GM21825 (cell line): ENCODE measurements at regions not wholly inside any gene's neighbourhood (a gene's known extent, or its start where the extent isn't known, plus 50 kb on each side); places are given as distances from the start of the nearest gene placed in this dataset.
"Not testable (repeated sequence)": the region's sequence is repeated elsewhere in the genome, so short reads cannot be mapped to it uniquely, and the experiment has no call there.

Source experiments
- ATAC-seq: cut with Tn5 transposase; IDR thresholded peaks from one replicate; pipeline ENCODE4 v1.9.1; 2021; ENCODE audit warnings: mild to moderate bottlenecking, moderate library complexity; ENCODE audit not compliant: unreplicated experiment

DNA sequence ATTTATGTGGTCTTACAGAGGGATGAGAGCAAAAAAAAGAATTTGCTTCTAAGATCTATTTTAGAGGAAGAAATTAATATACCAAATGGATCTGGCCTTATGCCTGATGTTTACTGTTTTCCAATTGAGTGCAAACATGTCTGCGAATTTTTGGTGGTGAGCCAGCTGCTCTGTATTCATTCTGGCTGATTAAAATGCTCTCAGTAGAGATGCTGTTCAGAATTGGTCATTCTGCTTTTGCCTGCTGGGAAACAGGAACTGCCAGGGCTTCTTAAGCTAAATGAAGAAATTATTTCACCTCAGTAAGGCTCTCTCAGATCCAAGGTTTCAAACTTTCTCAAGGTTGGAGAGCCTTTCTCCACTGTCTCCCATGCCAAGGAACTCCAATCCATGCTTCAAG is 132.0 kb upstream of the SV2C start:
- no peak for ATAC-seq

DNA sequence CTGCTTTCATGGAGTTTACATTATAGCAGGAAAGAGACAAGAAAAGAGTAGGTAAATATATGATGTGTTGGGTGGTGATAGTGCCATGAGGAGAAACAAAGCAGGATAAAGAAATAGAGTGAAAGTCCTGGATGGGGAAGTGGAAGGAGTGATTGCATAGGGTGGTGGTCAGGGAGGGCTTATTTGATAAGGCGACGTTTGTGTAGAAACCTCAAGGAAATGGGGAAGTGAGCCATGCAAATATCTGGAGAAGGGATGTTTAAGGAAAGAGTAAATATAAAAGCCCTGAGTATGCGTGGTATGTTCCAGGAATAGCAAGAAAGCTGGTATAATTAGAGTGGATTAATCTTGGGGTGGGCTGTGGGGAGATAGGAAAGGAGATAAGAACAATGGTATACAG is 134.7 kb upstream of the SV2C start:
- no peak for ATAC-seq

DNA sequence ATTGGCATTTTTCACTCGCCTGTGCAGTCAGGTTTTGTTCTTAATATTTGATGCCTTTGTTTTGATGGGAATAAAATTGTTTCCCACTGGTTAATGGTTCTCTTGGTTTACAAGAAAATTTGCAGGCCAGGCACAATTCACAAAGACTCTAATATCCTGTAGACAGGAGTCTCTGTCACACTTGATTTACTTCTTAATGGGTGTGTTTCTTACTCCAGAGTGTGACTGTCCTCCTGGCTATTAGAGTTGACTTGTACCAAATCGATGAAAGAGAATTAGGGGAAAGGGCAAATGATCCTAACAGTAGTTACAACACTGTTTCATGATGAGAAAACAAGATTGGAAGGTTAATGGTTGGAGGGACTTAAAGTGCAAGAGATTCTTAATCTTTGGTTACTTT is 142.8 kb upstream of the SV2C start:
- no peak for ATAC-seq

DNA sequence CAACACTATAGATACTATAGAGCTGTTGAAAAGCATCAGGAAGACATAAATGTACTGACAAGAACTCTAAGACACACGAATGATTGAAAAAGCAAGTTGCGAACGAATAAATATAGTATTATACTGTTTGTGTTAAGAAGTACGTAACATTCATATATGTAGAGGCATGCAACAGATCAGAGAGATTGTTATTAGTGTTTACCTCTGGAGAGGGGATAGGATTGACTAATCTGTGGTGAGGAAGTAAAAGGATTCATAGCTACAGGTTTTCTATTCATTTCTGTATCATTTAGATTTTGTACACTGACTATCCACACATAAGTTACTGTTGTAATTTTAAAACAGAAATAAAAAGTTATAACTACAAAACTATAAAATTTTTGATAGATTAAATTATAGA is 147.6 kb upstream of the SV2C start:
- no peak for ATAC-seq

DNA sequence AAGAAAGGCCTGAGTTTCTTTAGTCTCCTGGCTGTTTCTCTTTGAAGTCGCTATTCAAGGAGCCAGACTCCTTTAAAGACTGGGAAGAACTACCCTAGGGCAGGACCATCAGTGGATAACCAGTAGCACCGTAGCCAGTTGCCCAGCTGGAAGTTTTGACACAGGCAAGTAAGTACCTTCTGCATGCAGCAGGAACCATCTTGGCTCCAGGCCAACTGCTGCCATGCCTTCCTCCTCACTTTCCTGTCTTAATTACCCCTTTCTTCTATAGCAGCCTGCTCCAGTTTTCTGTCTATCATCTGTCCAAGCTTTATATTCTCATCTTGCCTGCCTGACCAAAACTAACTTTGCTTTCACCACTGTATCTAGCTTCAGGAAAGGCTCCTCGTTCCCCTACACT is 149.7 kb upstream of the SV2C start:
- ATAC-seq = no peak

DNA sequence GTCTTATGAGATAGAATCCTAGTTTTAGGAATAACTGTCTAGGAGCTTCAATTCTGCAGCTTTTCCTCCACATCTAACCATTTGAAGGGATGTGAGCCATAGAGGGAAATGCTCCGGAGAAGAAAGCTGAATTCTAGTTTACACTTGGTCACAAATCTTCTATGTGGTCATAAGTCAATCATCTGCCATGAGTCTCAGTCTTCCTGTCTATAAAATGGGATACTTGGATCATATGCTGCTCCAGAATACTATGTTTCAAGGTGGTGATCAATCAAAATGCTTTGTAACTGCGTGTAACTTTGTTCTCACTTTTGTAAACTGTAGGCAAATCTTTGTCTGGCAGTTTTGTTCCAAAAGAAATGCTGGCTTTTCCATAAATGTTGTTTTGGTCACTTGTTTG is 152.0 kb upstream of the SV2C start:
- no peak for ATAC-seq

DNA sequence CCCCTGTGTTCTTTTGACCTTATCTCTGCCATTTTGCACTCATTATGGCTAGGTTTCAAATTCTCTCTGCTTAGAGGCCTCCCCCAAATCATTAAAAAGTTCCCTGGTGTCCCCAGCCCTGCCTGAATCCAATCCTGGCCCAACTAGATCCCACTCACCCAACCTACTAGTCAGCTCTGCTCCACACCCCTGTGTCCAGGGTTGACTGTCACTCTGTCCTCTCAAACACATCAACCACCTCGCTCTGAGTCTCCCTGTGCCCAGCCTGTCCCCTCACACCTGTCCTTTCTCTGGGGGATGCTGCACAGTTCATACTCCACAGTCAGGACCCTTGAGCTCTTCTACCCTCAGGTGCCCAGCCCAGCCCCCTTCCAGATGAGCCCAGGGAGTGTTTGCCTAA is 154.2 kb upstream of the SV2C start:
- no peak for ATAC-seq

DNA sequence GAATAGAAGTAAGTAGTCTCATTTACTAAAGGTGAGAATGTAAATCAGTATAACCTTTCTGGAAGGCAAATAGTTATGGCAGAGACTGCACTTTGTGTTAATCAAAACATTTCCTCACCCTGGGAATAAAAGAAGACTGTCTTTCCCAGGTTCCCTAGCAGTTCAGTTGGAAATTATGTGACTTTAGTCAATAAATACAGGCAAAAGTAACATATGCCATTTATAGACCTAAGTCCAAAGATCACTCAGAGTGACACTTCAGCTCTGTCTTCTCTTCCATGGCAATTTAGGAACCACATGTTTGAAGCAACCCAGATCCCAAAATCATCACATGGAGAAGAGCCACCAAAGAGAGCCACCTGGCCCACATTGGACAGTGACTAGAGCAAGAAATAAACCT is 160.7 kb upstream of the SV2C start:
- no peak for ATAC-seq

DNA sequence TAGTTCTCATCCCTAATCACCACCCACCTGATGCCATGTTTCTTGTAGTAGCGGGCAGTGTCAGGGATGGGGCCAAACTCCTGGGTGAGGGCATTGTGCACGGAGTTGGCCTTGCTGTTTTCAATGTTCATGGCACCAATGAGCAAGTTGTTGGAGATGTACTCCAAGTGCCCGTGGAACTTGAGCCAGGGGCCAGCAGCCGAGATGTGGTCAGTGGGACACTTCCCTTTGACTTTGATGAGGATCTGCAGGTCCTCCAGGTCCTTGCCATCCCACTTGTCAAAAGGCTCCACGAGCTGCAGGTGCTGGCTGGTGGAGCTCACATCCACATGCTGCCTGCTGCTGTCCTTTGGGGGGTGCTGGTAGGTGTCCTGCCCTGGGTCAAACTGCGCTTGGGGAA is 162.2 kb upstream of the SV2C start:
- ATAC-seq = no peak

DNA sequence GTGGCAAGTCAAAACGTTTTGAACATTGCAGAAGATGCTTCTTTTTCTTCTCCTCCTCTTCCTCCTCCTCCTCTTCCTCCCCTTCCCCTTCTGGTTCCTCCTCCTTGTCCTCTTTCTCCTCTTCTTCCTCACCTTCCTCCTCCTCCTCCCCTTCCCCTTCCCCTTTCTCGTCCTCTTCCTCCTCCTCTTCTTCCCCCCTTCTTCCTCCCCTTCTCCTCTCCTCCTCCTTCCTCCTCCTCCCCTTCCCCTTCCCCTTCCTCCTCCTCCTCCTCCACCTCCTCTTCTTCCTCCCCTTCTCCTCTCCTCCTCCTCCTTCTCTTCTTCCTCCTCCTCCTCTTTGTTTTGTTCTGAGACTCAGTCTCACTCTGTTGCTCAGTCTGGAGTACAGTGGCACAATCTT is 167.0 kb upstream of the SV2C start:
- ATAC-seq = no peak

DNA sequence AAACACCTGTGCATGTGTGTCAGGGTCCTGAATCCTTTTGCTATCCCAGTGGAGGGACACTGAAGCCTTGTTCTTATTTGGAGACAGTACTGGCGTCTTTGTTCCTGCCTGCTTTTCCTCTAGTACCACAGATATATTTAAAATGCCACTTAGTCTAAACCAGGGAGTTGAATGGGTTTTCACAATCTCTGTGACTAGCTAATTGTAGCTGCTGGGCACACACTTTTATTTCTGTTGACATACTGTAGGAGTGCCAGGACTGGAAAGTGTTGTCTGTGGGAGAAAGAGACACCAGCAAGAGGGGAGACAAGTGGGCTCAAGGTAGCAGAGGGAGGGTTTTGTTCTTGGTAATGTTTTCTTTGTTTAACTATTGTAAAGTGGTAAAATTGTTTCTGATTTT is 174.0 kb upstream of the SV2C start:
- ATAC-seq = no peak

DNA sequence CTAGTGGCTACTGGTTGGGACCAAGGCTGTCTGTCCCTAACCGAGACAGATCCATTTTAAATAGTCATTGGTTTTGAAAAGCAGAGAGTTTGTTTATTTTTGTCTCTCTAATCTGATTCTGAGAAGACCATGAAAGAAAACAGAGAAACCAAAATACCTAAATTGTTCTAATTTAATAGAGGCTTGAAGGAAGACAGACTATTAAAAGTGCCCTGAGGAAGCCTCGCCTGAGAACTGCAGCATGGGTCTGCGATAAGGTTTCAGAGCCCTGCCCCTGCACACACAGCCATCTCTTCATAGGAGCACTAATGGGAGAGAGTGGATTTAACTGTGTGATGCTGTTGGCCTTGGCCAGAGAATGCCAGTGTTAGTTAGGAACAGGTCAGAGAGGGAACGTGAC is 175.5 kb upstream of the SV2C start:
- no peak for ATAC-seq

DNA sequence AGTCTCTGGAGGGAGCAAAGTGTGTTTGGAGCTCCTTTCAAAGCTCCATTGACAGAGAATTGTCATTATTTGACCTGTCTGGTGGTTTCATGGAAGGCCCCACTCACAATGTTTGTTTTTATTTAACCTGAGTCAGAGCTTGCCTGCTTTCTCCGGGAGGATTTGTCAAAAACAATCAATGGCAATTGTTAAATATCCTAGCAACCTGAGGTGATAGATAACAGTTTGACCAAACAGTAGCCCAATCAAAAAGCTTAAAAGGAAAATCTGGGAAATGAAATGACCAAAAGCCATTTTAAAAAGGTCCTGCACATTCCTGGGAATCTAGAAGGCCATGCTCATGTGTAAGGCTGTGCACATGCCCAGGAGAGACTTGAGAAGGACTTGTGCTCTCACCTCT is 177.2 kb upstream of the POC5 start:
- no peak for ATAC-seq

DNA sequence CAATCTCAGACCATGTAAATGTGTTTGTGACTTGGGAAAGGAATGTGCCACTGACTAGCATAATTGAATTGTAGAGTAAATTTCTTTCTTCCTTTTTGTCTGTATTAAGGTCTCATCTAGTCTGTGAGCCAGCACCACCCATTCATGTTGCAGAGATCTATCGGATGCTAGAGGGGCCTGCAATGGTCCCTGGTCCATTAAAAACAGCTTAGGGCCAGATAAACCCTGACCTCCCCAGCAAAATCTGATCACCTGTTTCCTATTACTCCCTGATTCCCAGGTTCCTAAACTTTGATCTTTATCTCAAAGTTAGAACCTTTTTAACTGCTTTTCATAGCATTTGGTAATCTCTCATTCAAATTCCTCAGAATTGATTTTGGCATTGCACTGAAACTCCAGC is 174.5 kb upstream of the POC5 start:
- no peak for ATAC-seq

DNA sequence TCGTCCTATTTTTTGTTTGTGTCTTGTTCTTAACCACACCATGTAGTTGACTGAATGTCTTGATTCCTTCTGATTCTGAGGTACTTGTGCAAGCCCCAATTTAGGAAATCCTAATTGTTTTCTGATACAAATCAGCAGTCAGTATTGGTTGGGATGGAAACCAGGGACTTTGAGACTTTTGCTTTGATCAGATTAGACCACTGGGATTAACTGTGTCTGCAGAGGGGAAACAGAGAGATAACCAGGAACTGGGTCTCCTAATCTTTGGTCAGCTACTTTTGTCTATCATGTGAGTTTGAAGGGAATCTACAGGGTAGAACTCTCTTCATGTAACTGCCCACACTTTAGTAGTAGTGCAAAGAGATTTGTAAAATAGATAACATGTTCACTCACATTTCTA is 173.8 kb upstream of the POC5 start:
- no peak for ATAC-seq

DNA sequence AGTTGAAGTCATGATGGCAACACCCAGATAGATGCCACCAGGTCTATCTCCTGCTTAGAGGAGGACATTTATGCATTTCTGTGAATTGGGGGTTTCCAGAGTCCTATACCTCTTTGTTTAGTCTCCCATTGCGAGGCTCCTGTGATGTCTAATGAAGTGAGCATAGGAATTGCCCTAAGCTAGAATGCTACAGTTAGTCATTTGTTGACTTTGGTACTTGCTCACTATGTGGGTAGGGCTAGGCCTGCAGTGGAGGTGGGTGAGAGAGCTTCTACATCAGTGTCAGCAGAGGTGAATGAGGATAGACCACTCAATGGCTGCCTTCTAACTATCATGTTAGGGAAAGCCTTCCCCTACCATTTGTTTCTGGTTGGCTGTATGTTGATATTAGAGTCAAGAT is 173.3 kb upstream of the POC5 start:
- ATAC-seq = no peak

DNA sequence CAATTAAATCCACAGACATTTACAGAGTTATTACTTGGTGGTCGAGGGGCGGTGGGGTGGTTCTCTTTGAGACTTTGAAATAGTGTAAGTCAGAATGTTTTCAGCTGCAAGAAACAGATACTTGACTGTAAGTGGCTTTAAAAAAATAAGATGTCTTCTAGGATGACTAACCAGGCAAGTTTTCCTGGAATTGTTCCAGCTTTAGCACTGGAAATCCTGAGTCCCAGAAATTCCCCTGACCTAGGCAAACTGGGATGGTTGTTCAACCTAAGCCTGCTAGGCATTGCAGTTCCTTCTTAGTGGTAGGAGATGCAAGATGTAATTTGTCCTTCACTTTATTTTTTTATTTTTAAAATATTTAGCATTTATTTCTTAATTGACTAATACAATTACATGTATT is 169.5 kb upstream of the POC5 start:
- ATAC-seq = no peak

DNA sequence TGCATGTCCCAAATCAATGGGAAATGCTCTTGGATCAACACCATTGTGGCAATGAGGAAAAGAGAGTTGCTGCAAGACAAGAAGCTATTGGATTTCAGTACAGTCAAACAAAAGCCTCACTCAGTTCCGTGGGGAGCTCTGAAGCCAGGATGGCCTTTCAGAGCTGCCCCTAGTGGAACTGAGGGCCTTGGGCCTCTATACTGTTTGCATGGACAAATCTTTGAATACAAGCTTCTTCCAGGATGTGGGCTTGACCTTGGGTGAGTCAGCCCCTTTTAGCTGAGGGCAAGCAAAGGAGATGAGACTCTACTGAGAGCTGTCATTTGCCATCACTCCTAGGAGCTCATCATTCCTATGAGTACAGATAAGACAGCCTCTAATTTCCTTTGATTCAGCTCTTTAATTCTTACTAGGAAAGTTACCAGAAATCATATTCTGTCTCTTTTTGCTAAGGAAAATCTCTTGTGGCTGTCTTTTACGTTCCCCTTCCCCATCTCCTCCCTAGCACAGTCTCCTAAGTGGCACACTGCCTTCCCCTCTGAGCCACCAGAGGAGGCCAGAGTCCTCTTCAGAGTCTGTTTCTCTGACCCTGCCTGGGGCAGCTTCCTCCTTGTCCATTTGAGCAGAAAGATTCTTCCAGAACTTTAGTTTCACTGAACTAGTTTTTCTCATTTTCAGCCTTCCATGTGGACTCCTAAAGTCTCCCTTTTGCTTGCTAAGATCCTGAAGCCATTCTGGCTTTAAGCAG is 168.8 kb upstream of the POC5 start:
- ATAC-seq = no peak

DNA sequence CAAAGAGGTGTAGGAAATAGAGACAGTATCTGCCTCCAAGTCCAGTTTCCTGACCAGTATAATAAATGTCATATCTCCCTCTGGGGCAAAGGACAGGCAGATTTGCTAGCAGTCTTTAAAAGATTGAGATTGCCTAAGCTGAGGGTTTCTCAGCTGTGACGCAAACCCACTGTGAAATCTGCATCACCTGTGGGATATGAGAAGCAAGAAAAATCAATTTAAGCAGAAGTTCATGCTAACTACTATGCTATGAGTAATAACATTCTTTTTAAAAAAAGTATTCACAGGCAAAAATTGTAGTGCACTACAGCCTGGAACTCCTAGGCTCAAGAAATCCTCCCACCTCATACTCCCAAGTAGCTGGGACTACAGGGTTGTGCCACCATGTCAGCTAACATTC is 168.1 kb upstream of the POC5 start:
- ATAC-seq = no peak

DNA sequence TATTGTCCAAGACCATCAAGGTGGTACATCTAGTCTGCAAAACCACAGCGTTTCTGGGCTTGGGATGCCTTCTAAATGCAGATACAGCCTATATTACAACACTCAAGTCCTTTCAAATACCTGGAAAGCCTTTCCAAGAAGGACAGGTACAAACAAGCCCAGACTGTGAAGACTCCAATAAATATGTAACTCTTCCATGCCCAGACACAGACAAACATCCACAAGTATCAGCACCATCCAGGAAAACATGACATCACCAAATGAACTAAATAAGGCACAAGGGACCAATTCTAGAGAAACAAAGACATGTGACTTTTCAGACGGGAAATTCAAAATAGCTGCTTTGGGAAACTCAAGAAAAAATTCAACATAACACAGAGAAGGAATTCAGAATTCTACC is 152.7 kb upstream of the POC5 start:
- no peak for ATAC-seq

DNA sequence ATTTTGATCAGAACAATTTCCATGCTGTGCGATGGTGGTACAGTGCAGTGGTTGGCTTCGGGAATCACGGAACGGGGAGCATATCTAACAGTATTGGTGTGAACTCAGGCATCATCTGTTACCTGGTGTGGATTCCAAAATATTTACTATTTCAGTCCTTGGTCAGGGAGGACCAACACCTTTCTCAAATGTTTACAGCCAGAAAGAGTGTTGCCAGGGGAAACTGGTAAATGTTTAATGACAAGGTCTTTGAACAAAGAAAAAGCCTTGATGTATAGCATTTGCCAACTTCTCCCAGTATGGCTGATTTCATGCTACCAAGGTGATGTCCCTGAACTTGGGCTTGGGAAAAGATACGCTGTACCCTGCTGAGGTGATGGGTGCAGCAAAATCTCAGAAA is 145.6 kb upstream of the POC5 start:
- no peak for ATAC-seq

DNA sequence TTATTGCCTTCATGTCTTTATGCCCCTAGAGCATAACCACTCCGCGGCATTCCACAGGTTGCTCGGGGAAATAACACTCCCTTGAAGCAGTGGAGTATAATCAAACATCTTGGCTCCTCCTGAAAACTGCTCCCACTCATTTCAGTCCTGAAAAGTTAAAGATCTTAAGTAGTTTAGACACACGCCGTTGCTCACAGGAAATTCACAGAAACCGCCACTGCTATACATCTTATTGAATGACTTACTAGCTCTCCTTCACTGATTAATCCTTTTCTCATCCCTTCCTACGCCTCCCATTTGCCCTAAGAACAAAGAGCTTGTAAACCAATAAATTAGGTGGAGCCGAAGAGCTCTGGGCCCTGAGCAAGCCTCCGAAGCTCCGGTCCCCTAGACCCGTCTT is 142.4 kb upstream of the POC5 start:
- ATAC-seq = not testable (repeated sequence)

DNA sequence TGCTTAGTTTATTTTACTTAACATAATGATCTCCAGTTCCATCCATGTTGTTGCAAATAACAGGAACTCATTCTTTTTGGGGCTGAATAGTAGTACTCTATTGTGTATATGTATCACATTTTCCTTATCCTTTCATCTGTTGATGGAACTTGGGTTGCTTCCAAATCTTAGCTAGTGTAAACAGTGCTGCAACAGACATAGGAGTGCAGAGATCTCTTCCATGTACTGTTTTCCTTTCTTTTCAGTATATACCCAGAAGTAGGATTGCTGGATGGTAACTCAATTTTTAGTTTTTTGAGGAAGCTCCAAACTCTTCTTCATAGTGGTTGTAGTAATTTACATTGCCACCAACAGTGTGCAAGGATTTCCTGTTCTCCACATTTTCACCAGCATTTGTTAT is 138.8 kb upstream of the POC5 start:
- no peak for ATAC-seq

DNA sequence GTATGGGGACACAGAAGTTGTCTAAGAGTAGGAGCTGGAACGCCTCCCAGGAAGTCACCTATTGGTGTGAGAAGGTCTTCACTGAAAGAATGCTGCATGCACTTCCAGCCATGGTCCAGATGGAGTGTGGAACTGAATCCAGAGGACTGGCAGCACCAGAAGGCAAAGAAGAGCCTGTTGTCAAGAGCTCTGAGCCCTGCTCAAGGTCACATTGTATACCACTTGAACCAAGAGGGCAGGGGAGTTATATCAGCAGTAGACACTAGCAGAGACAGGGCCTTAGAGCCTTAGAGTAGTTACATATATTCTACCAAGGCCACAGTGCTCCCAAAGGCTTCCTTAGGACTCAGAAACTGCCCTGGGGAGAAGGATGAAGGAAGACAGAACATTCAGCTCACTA is 130.8 kb upstream of the POC5 start:
- ATAC-seq = no peak
